A549 (cell line): ENCODE measurements at regions not wholly inside any gene's neighbourhood (a gene's known extent, or its start where the extent isn't known, plus 50 kb on each side); places are given as distances from the start of the nearest gene placed in this dataset.

ENCODE experiments used
- ATAC-seq, 2 experiments: fragments of 200-7000 bp in 1 of 2; fragments of >200 bp in 1 of 2; cut with Nextera tagmentation in 1 of 2; cut with Tn5 transposase in 1 of 2; 3 replicates each; pipeline versions ENCODE4 v1.8.0 to v1.9.1; 2018 to 2020; ENCODE audit warnings: mild to moderate bottlenecking in 1 of 2, moderate library complexity in 1 of 2
- CTCF ChIA-PET: fragments of 300-600 bp; sonication (Branson Sonifier 250); formaldehyde crosslinking; extraction: SDS; loops from one replicate; lab custom pipeline; 2021; ENCODE audit warnings: antibody characterized with exemption, inconsistent platforms; lab: Yijun Ruan, JAX
- POLR2A ChIA-PET: fragments of 350-600 bp; formaldehyde crosslinking; extraction: SDS; loops from one replicate; lab custom pipeline; 2021; ENCODE audit warnings: antibody characterized with exemption, inconsistent platforms; lab: Yijun Ruan, JAX
- DNase-seq, 2 experiments: peaks; one replicate each; pipeline versions ENCODE4 v3.0.0 to v3.0.0-alpha.2; 2011 to 2016; ENCODE audit warnings: low read depth in 1 of 2, low spot score in 1 of 2
- FAIRE-seq: peaks from 2 replicates; lab custom pipeline; 2011; peaks lifted over from hg19 to GRCh38; lab: Jason Lieb, UNC
- H3K27ac ChIP-seq, 2 experiments: fragments of >200 bp; sonication (Bioruptor Twin); formaldehyde crosslinking; 3 replicates each; pipeline ENCODE4 v1.5.1; 2016 to 2017
- H3K4me1 ChIP-seq: fragments of >200 bp; sonication (Bioruptor Twin); formaldehyde crosslinking; 3 replicates; pipeline ENCODE4 v1.6.1; 2016
- H3K4me2 ChIP-seq: fragments of >200 bp; sonication (Bioruptor Twin); formaldehyde crosslinking; 3 replicates; pipeline ENCODE4 v1.6.1; 2016
- H3K4me3 ChIP-seq: fragments of >200 bp; sonication (Bioruptor Twin); formaldehyde crosslinking; 3 replicates; pipeline ENCODE4 v1.5.1; 2016
- H3K9me3 ChIP-seq: fragments of >200 bp; sonication (Bioruptor Twin); formaldehyde crosslinking; 3 replicates; pipeline ENCODE4 v1.6.1; 2016
- CEBPB ChIP-seq, 2 experiments: fragments of >200 bp in 1 of 2; sonication (Bioruptor Twin) in 1 of 2; formaldehyde crosslinking in 1 of 2; IDR thresholded peaks; 2 replicates each; pipeline ENCODE4 v1.6.1; 2012 to 2016
- CTCF ChIP-seq: fragments of >200 bp; sonication (Bioruptor Twin); formaldehyde crosslinking; IDR thresholded peaks from 3 replicates; pipeline ENCODE4 v1.5.1; 2016
- EP300 ChIP-seq, 2 experiments: fragments of >200 bp; sonication (Bioruptor Twin); formaldehyde crosslinking; IDR thresholded peaks; 2 replicates in 1 of 2; 3 replicates in 1 of 2; pipeline ENCODE4 v1.6.1; 2016 to 2017
- FOSL2 ChIP-seq, 2 experiments: fragments of 450-650 bp in 1 of 2; fragments of >200 bp in 1 of 2; sonication (Bioruptor Twin) in 1 of 2; formaldehyde crosslinking; IDR thresholded peaks; 2 replicates each; pipeline versions ENCODE4 v1.5.0 to v1.6.1; 2016 to 2020; ENCODE audit warnings: mild to moderate bottlenecking in 1 of 2, moderate library complexity in 1 of 2
- HES2 ChIP-seq: fragments of >200 bp; sonication (Bioruptor Twin); formaldehyde crosslinking; IDR thresholded peaks from 2 replicates; pipeline ENCODE4 v1.6.1; 2016
- JUNB ChIP-seq: fragments of >200 bp; sonication (Bioruptor Twin); formaldehyde crosslinking; IDR thresholded peaks from 2 replicates; pipeline ENCODE4 v1.6.1; 2016
- MAFK ChIP-seq: fragments of 450-650 bp; IDR thresholded peaks from 2 replicates; pipeline ENCODE4 v1.6.1; 2014; ENCODE audit not compliant: partially characterized antibody
- MAZ ChIP-seq: fragments of 150-350 bp; IDR thresholded peaks from 2 replicates; pipeline ENCODE4 v1.6.1; 2014; ENCODE audit warnings: antibody characterized with exemption, low read depth, low read length, borderline replicate concordance
- PHF8 ChIP-seq: fragments of 200-600 bp; sonication (generic); IDR thresholded peaks from 2 replicates; pipeline ENCODE4 v1.6.1; 2016; ENCODE audit warnings: low read depth, mild to moderate bottlenecking, antibody characterized with exemption, moderate library complexity, borderline replicate concordance
- RCOR1 ChIP-seq: fragments of 150-350 bp; IDR thresholded peaks from 2 replicates; pipeline ENCODE4 v1.6.1; 2014; ENCODE audit warnings: antibody characterized with exemption, low read length, low read depth
- REST ChIP-seq: fragments of 200-600 bp; sonication (generic); IDR thresholded peaks from 2 replicates; pipeline ENCODE4 v1.6.1; 2016; ENCODE audit warnings: antibody characterized with exemption, mild to moderate bottlenecking, moderate library complexity
- RNF2 ChIP-seq: fragments of 200-600 bp; sonication (generic); IDR thresholded peaks from 2 replicates; pipeline ENCODE4 v1.6.1; 2016; ENCODE audit warnings: low read depth, mild to moderate bottlenecking, antibody characterized with exemption, moderate library complexity, borderline replicate concordance
- SREBF2 ChIP-seq: fragments of 450-650 bp; IDR thresholded peaks from 2 replicates; pipeline ENCODE4 v1.6.1; 2014; ENCODE audit warnings: mild to moderate bottlenecking, moderate library complexity
- USF2 ChIP-seq: fragments of 450-650 bp; IDR thresholded peaks from 2 replicates; pipeline ENCODE4 v1.6.1; 2014; ENCODE audit warnings: antibody characterized with exemption
- ZC3H11A ChIP-seq: fragments of 450-650 bp; IDR thresholded peaks from 2 replicates; pipeline ENCODE4 v1.6.1; 2014; ENCODE audit warnings: antibody characterized with exemption, mild to moderate bottlenecking
- ZNF302 ChIP-seq: fragments of 250-450 bp; sonication (Bioruptor Pico); IDR thresholded peaks from 2 replicates; pipeline ENCODE4 v1.9.0; 2021; ENCODE audit warnings: inconsistent platforms, mild to moderate bottlenecking, moderate library complexity
- ZSCAN20 ChIP-seq: fragments of 250-450 bp; sonication (Bioruptor Pico); IDR thresholded peaks from 2 replicates; pipeline ENCODE4 v1.8.0; 2022; ENCODE audit warnings: mild to moderate bottlenecking, moderate library complexity
- WGBS: methylation state at CpG from one replicate; pipeline ENCODE4 v1.1.6; 2017; ENCODE audit errors: missing lambda C conversion rate; 5-methylcytosine and 5-hydroxymethylcytosine counted together
- TF ChIP-seq, protein P1 (sequence below): fragments of 250-450 bp; sonication (Bioruptor Pico); IDR thresholded peaks from 2 replicates; pipeline ENCODE4 v1.5.0; 2021; ENCODE audit warnings: mild to moderate bottlenecking, moderate library complexity, borderline replicate concordance
- TF ChIP-seq, protein P2 (sequence below): fragments of 150-350 bp; IDR thresholded peaks from 2 replicates; pipeline ENCODE4 v1.6.1; 2014; ENCODE audit warnings: low read depth, mild to moderate bottlenecking, low read length

GRCh38 chr18:8928044-8928443 lies 174.5 kb upstream of the NDUFV2 start:
- TF ChIP-seq, protein P1, sequence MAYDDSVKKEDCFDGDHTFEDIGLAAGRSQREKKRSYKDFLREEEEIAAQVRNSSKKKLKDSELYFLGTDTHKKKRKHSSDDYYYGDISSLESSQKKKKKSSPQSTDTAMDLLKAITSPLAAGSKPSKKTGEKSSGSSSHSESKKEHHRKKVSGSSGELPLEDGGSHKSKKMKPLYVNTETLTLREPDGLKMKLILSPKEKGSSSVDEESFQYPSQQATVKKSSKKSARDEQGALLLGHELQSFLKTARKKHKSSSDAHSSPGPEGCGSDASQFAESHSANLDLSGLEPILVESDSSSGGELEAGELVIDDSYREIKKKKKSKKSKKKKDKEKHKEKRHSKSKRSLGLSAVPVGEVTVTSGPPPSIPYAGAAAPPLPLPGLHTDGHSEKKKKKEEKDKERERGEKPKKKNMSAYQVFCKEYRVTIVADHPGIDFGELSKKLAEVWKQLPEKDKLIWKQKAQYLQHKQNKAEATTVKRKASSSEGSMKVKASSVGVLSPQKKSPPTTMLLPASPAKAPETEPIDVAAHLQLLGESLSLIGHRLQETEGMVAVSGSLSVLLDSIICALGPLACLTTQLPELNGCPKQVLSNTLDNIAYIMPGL (CRISPR knock-in tag): no peak
- TF ChIP-seq HES2 (no peak), ZNF302 (CRISPR knock-in tag) (no peak), FOSL2 (IDR thresholded peaks at IDR 0.05) (no peak), FOSL2 (CRISPR knock-in tag; IDR thresholded peaks at IDR 0.05) (no peak), JUNB (no peak), MAZ (no peak), ZSCAN20 (no peak), SREBF2 (no peak), PHF8 (no peak), ZC3H11A (no peak), USF2 (no peak), CTCF (no peak), REST (no peak), RNF2 (no peak), EP300 (IDR thresholded peaks at IDR 0.05) (no peak), RCOR1 (no peak), MAFK (no peak), CEBPB (IDR thresholded peaks at IDR 0.05) (no peak)
- TF ChIP-seq, protein P2, sequence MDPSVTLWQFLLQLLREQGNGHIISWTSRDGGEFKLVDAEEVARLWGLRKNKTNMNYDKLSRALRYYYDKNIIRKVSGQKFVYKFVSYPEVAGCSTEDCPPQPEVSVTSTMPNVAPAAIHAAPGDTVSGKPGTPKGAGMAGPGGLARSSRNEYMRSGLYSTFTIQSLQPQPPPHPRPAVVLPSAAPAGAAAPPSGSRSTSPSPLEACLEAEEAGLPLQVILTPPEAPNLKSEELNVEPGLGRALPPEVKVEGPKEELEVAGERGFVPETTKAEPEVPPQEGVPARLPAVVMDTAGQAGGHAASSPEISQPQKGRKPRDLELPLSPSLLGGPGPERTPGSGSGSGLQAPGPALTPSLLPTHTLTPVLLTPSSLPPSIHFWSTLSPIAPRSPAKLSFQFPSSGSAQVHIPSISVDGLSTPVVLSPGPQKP: no peak
- 86% methylated on average over 2 of the region's 2 CpGs for WGBS
- FAIRE-seq: no peak

More at GRCh38 chr18:8928044-8928443, 174.5 kb upstream of the NDUFV2 start:
- Histone ChIP-seq H3K4me2 (no peak overlapping the region), H3K4me3 (no peak overlapping the region), H3K27ac (no peak overlapping the region), H3K9me3 (peaks cover 17% of the 10 kb centered on the region), H3K4me1 (no peaks in the 10 kb centered on the region)
- POLR2A ChIA-PET: interaction anchor here (0.6 kb wide), 1 partner anchor 406 kb away, joined by 3 read pairs; the partner anchor contains the start of gene TWSG1
- ATAC-seq: no peak
- CTCF ChIA-PET: interaction anchor here (0.7 kb wide), 1 partner anchor 21 kb away, joined by 3 read pairs; no protein-coding TSS in a partner anchor
- no peak for DNase-seq
